HG03442 (cell line): ENCODE measurements at regions not wholly inside any gene's neighbourhood (a gene's known extent, or its start where the extent isn't known, plus 50 kb on each side); places are given as distances from the start of the nearest gene placed in this dataset.
"Not testable (repeated sequence)": the region's sequence is repeated elsewhere in the genome, so short reads cannot be mapped to it uniquely, and the experiment has no call there.

Experiments used
- ATAC-seq: cut with Tn5 transposase; IDR thresholded peaks from one replicate; pipeline ENCODE4 v1.9.1; 2021; ENCODE audit warnings: mild to moderate bottlenecking, moderate library complexity; ENCODE audit not compliant: unreplicated experiment

- peak; percentile 90 for ATAC-seq
Measured at GRCh38 chr3:150303768-150304167, 104.3 kb upstream of the TSC22D2 start.

GRCh38 chr3:150302246-150302645 lies 105.9 kb upstream of the TSC22D2 start:
- ATAC-seq: no peak

GRCh38 chr3:150300852-150301517 lies 107.1 kb upstream of the TSC22D2 start:
- ATAC-seq: no peak

- ATAC-seq: no peak
Measured at GRCh38 chr3:150300388-150300787, 107.7 kb upstream of the TSC22D2 start.

GRCh38 chr3:150299201-150299600 lies 108.9 kb upstream of the TSC22D2 start:
- ATAC-seq: no peak

- ATAC-seq: no peak
Measured at GRCh38 chr3:150296966-150297365, 111.1 kb upstream of the TSC22D2 start.

- no peak for ATAC-seq
Measured at GRCh38 chr3:150296123-150296735, 111.9 kb upstream of the TSC22D2 start.

- no peak for ATAC-seq
Measured at GRCh38 chr3:150293401-150294001, 114.6 kb upstream of the TSC22D2 start.

- no peak for ATAC-seq
Measured at GRCh38 chr3:150292891-150293290, 115.2 kb upstream of the TSC22D2 start.

GRCh38 chr3:150291515-150291914 lies 116.6 kb upstream of the TSC22D2 start:
- no peak for ATAC-seq

GRCh38 chr3:150286390-150287147 lies 121.5 kb upstream of the TSC22D2 start:
- ATAC-seq: peak; percentile 72

- no peak for ATAC-seq
Measured at GRCh38 chr3:150285601-150286000, 122.5 kb upstream of the TSC22D2 start.

- ATAC-seq: no peak
Measured at GRCh38 chr3:150278843-150279381, 129.2 kb upstream of the TSC22D2 start.

GRCh38 chr3:150278195-150278594 lies 129.9 kb upstream of the TSC22D2 start:
- no peak for ATAC-seq

GRCh38 chr3:150277444-150277843 lies 130.7 kb upstream of the TSC22D2 start:
- no peak for ATAC-seq

- ATAC-seq: no peak
Measured at GRCh38 chr3:150275941-150276340, 132.2 kb upstream of the TSC22D2 start.

- ATAC-seq: no peak
Measured at GRCh38 chr3:150274372-150274771, 133.7 kb upstream of the TSC22D2 start.

GRCh38 chr3:150273396-150273795 lies 134.7 kb upstream of the TSC22D2 start:
- ATAC-seq: no peak

GRCh38 chr3:150271591-150271960 lies 136.5 kb upstream of the TSC22D2 start:
- no peak for ATAC-seq

- ATAC-seq: no peak
Measured at GRCh38 chr3:150270883-150271590, 137.1 kb upstream of the TSC22D2 start.

GRCh38 chr3:150270444-150270843 lies 137.7 kb upstream of the TSC22D2 start:
- ATAC-seq: not testable (repeated sequence)
